Hepatic stellate cell (primary cell): ENCODE measurements at regions not wholly inside any gene's neighbourhood (a gene's known extent, or its start where the extent isn't known, plus 50 kb on each side); places are given as distances from the start of the nearest gene placed in this dataset.
"Not testable (repeated sequence)": the region's sequence is repeated elsewhere in the genome, so short reads cannot be mapped to it uniquely, and the experiment has no call there.

Experiments
- DNase-seq: peaks from one replicate; pipeline ENCODE4 v3.0.0; 2011; ENCODE audit warnings: low spot score

DNA sequence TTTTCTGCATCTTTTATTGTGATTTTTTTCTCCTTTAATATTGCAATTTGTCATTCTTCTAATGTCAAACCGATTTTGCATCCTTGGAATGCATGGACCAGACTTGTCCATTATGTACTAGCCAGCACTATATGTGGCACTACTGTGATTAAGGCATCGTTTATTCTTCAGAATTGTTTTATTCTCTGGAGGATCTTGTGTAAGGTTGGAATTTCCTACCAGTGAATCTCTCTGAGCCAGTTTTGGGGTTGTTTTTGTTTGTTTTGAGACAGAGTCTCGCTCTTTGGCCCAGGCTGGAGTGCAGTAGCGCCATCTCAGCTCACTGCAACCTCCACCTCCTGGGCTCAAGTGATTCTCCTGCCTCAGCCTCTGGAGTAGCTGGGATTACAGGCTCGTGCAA lies 58.5 kb downstream of the IGLL5 start:
- DNase-seq = no peak

DNA sequence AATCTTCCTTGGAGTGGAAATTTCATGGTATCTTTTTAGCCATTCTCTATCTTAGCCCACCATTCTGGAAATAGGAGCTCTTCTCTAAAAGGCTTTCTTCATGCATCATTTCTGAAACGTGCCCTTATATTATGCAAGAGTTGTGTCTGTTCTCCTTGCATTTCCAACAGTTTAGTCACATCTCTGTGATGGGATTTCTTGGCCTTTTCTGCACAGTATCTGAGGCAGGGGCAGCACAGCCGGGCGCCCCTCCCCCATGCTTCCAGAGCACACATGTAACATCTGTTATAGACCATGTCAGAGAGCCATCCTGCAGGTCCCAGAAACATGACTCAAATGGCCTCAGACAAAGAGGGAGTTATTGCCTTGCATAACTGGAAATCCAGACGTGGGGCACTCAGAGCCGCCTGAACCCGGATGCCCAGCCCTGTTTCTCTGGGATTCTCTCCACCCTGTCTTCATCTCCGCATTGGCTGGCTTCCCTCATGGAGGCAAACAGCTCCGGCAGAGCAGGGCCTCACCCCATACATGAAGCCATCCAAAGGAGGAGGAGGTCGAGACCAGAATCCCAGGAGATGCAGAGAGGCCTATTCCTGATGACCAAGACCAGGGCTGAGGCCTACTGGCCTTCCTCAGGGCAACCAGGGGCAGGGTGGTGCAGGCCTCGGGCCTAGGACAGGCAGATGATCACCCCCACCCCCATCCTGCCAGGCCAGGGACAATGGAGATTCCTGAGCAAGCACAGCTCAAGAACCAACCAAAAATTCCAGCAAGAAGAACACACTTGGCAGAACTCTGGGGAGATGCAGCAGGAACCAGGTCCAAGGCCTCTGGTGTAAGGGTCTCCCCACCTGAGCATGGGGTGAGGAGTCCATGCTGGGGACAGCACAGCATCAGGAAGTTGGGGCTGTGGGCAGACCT lies 61.3 kb downstream of the IGLL5 start:
- DNase-seq = no peak

GRCh38 chr22:22949953-22950352 lies 62.3 kb downstream of the IGLL5 start:
- DNase-seq = no peak

- no peak for DNase-seq
These were observed 63.4 kb downstream of the IGLL5 start for GRCh38 chr22:22951035-22951434.

DNA sequence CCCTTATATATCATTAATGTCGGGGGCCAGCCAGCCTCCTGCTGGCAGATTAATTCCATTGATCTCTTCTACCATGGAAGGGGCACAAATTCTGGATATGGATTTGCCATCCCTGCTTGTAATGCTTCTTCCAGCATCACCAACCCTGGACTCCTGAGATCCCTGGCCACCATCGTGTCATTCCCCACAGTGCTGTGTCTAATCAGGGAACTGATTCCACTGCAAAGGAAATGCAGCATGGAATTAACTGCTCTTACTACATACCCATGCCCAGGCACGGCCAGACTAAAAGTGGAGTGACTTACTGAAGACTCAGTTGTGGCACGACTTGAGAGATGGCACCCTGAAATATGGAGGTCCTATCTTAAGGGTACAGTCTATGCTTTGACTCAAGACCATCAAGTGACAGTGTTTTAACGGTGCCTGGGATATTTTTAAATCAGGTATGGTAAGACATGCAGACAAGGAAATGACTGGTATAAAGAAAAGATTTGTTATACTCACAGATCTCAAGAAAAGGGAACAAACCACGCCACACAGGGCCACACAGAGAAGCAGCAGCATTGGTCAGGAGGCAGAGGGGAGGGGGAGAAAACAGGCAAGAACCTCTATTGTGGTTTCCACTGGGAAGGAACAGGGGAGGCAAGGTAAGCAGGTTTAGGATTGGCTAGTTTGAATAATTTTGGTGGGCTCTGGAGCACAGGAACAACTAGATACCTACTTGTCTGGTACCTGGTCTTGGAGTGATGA lies 65.1 kb downstream of the IGLL5 start:
- DNase-seq = no peak

- DNase-seq = no peak
These were observed 66.2 kb downstream of the IGLL5 start for GRCh38 chr22:22953791-22954190.

GRCh38 chr22:22954656-22955055 lies 67.0 kb downstream of the IGLL5 start:
- no peak for DNase-seq

GRCh38 chr22:22955276-22955798 lies 67.7 kb downstream of the IGLL5 start:
- DNase-seq = no peak

- peak; percentile 50 for DNase-seq
These were observed 68.4 kb downstream of the IGLL5 start for GRCh38 chr22:22955866-22956535.

DNA sequence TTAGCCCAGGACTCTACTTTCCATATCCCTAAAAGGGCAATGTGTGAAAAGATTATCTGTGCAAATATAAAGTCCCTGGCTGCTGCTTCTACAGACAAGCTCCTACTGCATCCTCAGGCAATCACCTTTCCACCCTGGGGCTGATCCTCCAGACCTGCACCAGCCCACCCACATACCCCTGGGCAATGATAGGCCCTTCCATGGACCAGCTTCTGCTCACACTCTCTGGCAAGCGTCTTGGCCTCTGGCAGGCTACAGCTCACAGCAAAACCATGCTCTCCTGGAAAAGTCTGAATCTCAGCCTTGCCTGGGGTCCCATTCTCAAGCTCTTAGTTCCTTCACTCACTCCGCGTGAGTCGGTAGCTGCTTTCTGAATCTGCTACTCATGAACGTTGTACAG lies 69.5 kb downstream of the IGLL5 start:
- no peak for DNase-seq

DNA sequence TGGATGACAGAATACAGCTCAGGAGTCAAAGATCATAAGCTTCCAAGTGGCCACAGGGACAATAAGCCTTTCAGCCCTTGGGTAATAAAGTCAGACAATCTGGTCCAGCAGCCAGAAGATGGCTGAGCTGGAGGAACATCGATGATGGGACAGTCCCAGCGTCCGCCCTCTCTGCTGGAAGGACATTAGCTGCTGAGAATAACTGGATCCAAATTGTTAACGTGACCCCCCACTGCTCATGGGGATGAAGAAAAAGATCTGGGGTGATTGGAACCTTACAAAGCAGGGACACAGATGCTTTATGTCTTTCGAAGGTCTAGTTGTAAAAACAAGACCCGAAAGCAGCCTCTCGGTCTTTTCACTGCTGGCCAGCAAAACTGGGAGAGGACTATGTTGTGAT lies 71.0 kb downstream of the IGLL5 start:
- DNase-seq = no peak

- DNase-seq = no peak
These were observed 71.7 kb downstream of the IGLL5 start for GRCh38 chr22:22959147-22959827.

GRCh38 chr22:22960307-22960706 lies 72.7 kb downstream of the IGLL5 start:
- no peak for DNase-seq

DNA sequence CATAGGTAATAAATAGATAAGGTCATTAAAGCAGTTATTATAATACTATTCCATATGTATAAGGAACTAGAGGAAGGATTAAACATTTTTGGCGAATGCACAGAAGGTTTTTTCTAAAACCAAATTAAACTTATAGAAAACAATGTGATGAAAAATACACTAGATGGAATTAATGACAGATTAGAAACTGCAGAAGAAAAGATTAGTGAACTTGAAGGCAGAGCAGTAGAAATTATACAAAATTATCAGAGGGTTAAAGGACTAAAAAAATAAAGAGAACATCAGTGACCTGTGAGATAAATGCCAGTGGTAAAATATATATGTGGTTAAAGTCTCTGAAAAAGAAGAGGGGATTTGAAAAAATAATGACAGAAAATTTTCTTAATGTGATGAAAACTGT lies 74.0 kb downstream of the IGLL5 start:
- DNase-seq = no peak

GRCh38 chr22:22968366-22968765 lies 80.8 kb downstream of the IGLL5 start:
- DNase-seq = no peak

GRCh38 chr22:22972605-22973004 lies 85.0 kb downstream of the IGLL5 start:
- DNase-seq = not testable (repeated sequence)

DNA sequence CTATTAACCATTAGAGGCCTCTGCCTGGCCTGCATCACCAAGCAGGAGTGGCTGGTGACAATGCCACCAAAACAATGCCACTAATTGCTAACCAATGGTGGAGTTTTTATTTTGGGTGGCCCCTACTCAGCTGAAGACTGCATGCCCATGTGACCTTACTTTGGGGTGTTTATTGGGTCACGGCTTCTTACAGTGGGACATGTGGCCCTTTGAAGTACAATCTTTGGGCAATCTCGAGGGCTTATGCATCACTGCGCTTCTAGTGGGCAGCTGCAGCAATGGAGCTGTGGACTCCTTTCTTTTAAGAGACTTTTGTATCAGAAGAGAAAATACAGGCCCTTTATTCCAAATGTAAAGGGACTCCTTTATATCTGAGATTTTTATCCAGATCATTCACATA lies 85.7 kb downstream of the IGLL5 start:
- DNase-seq = no peak

- no peak for DNase-seq
These were observed 86.5 kb downstream of the IGLL5 start for GRCh38 chr22:22974156-22974555.

DNA sequence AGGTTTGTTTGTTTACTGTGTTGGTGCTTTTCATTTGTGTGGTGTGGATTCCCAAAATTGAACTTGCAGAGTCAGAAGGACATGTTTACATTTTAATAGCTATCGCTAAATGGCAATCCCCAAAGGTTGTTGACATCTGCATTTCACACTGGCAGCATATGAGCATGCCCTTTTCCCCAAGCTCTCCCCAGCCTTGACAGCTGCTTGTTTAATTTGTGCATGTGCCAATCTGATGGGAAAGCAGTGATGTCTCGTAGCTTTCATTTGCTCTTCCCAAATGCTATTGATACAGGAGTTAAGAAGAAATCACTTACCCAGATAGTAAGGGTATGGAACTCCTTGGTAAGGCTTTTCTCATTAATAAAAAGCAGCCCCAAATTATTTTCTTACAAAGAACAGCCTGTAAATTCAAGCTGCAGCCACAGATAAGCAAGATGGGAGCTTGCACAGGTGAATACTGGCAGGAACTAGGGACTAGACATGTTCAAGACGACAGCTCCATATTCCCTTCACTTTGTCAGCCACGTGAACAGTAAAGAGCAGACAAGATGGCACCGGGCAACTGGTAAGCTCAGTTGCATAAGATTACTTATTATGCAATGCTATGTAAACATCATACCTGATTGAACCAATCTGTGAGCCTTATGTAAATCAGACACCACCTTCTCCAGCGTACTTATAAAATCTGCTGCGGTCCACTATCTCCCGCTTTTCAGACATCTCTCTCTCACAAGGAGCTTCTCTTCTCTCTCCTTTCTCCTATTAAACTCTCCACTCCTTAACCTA lies 87.4 kb downstream of the IGLL5 start:
- no peak for DNase-seq

DNA sequence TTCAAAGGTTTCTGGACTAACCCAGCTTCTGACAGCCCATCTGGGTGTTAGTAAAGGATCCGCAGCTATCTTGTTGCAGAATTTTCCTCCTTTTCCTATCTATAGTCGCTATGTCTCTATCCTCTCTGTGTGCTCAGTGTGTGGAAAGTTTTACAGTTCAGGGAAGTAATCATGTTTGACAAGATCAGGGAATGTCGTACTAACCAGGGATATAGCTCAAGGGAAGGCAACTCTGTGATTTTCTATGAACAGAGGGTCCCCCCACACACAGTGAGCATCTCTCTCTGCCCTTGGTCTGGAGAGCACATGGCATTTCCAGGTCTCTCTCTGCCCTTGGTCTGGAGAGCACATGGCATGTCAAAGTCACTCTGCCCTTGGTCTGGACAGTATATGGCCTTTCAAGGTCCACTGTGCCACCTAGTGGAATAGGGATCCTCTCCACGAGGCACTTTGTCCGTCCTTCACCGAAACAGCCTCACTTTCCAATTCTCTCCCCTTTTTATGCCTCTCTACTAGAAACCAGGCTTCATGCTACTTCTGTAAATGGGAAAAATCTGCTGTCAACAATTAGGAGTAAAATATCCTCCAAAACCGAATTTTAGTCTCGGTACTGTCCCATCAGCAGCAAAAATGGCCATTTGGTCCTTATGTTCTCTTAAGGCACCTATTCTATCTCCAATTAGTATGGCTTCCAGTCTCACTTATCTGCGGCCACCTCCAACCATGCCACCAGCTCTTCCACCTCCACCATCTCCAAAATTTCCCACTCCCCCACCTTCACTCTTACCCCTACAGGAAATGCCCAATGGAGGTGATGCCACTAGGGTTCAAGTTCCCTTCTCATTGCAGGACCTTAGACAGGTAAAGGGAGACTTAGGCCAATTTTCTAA lies 88.7 kb downstream of the IGLL5 start:
- DNase-seq = no peak
